Heart left ventricle (tissue), 16 donors: ENCODE measurements at regions not wholly inside any gene's neighbourhood (a gene's known extent, or its start where the extent isn't known, plus 50 kb on each side); places are given as distances from the start of the nearest gene placed in this dataset.

Experiments
- ATAC-seq, 4 donors: fragments of 200-7000 bp; cut with Tn5 transposase; one replicate each; pipeline ENCODE4 v1.9.1; 2020 to 2022; ENCODE audit warnings: moderate library complexity in 4 of 4, mild to moderate bottlenecking in 3 of 4, moderate number of reproducible peaks in 1 of 4
- DNase-seq, 5 donors: peaks; one replicate each; pipeline ENCODE4 v3.0.0-alpha.2; 2020
- H3K27ac ChIP-seq, 12 donors: fragments of 200-600 bp; sonication (generic) in 4 of 12; one replicate each; pipeline versions ENCODE4 v1.5.0 to v1.8.0; 2016 to 2022; ENCODE audit warnings: mild to moderate bottlenecking in 2 of 12
- H3K27me3 ChIP-seq, 9 donors: fragments of 200-600 bp; sonication (generic) in 2 of 9; one replicate each; pipeline versions ENCODE4 v1.5.1 to v1.8.0; 2016 to 2022; ENCODE audit warnings: mild to moderate bottlenecking in 3 of 9
- H3K36me3 ChIP-seq, 9 donors: fragments of 200-600 bp; sonication (generic) in 2 of 9; one replicate each; pipeline versions ENCODE4 v1.5.0 to v1.8.0; 2018 to 2022; ENCODE audit warnings: mild to moderate bottlenecking in 2 of 9
- H3K4me1 ChIP-seq, 12 donors: fragments of 200-600 bp; sonication (generic) in 4 of 12; one replicate each; pipeline versions ENCODE4 v1.5.0 to v1.8.0; 2016 to 2022; ENCODE audit warnings: mild to moderate bottlenecking in 3 of 12
- H3K4me3 ChIP-seq, 12 donors: fragments of 200-600 bp; sonication (generic) in 4 of 12; one replicate each; pipeline versions ENCODE4 v1.5.0 to v1.8.0; 2017 to 2022; ENCODE audit warnings: mild to moderate bottlenecking in 9 of 12, moderate library complexity in 4 of 12
- H3K9me3 ChIP-seq, 12 donors: fragments of 200-600 bp; sonication (generic) in 4 of 12; one replicate each; pipeline versions ENCODE4 v1.5.0 to v1.8.0; 2016 to 2022; ENCODE audit warnings: mild to moderate bottlenecking in 1 of 12
- CTCF ChIP-seq, 12 donors: fragments of 200-600 bp; sonication (generic) in 4 of 12; IDR thresholded peaks; one replicate each; pipeline versions ENCODE4 v1.5.0 to v1.8.0; 2018 to 2022; ENCODE audit warnings: antibody characterized with exemption in 12 of 12, mild to moderate bottlenecking in 5 of 12
- POLR2A ChIP-seq, 2 donors: fragments of 450-650 bp; IDR thresholded peaks; one replicate each; pipeline ENCODE4 v1.6.1; 2017; ENCODE audit warnings: antibody characterized with exemption in 2 of 2, mild to moderate bottlenecking in 2 of 2, moderate library complexity in 2 of 2
- WGBS, 4 donors: extraction: QIAGEN DNeasy Blood & Tissue Kit in 2 of 4; methylation state at CpG; one replicate each; pipeline versions ENCODE4 v1.1.5 to v1.1.7; 2013 to 2018; 5-methylcytosine and 5-hydroxymethylcytosine counted together
- intact Hi-C, 10 donors: fragments of 100-400 bp; cut with DNase I; formaldehyde crosslinking; loops; one replicate each; pipeline versions ENCODE4 v1.11.1 to v1.14.2; 2022
- donor health status: ischemic (EF 13 %, LVEDD 7.1; RV severe dilation, severe dysfunction).
- donor health status: healthy with polysubstance abuse.
- donor health status: DM: no; HTN: yes; CAD: no.
- donor health status: DM: no; HTN: no; CAD: no.
- donor health status: ischemic (EF 25% LVEDD 6.9; RV normal size, moderate dysfunction).
- donor health status: ischemic (EF 25% LVEDD 5.7; RV mildly dilated, moderate dysfunction).
- donor health status: healthy.
- donor health status: DM: yes; HTN: yes; CAD: no.
- donor health status: ischemic (EF 35%, LVEDD 5.7; RV mildly dilated, moderate dysfunction).
- donor health status: nonischemic (EF 11% LVEDD 7.7; RV severe dilation, severe dysfunction).
- donor health status: DM: yes; HTN: yes; CAD: no.
- donor health status: PGD.
- donor health status: ischemic (EF 29% LVEDD 5.4; RV normal size, mild dysfunction).
- donor health status: nonischemic (EF 23%, LVEDD 6.1; RV moderate dilation, normal function).

GRCh38 chr22:25389541-25389919 is 170.1 kb downstream of the CRYBB2 start:
- DNase-seq: no peak
- no peak overlapping the region for H3K27ac ChIP-seq
- H3K9me3 ChIP-seq: no peaks in the 10 kb centered on the region
- no peaks in the 10 kb centered on the region for H3K36me3 ChIP-seq
- TF ChIP-seq CTCF (IDR thresholded peaks at IDR 0.05) (no peak), POLR2A (IDR thresholded peaks at IDR 0.05) (no peak)
- peaks cover 0 to 58% (median 45%) of the 10 kb centered on the region in 12 donors for H3K4me1 ChIP-seq
- no peak for ATAC-seq
- no peak overlapping the region for H3K4me3 ChIP-seq
- 91 to 96% (median 92%) methylated on average over 11 of the region's 11 CpGs for WGBS, 4 donors
- intact Hi-C loops: no loop called here
- H3K27me3 ChIP-seq: no peaks in the 10 kb centered on the region

GRCh38 chr22:25390297-25391240 is 171.1 kb downstream of the CRYBB2 start:
- ATAC-seq: peak; percentile 52 to 69 (median 61)
- H3K9me3 ChIP-seq: no peaks in the 10 kb centered on the region
- H3K4me1 ChIP-seq: peaks cover 0 to 65% (median 49%) of the 10 kb centered on the region in 12 donors

DNA sequence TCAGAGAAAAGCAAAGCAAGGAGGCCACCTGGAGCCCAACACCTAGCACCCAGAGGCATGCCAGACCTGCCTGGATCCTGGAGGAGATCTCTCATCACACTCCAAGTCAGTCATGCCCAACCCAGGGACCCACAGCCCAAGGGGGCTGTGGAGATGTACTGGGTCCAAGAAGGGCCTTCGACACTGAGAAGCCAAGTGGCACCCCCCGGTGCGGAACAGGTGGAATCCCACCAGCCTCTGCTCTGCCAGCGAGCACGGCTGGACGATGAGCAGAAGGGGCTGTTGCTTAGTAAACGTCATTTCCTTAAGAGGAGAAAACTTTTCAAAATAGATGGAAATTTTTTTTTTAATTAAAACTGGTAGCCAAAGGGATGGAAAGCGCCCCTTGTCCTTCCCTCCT is 171.9 kb upstream of the GRK3 start:
- ATAC-seq: no peak
- Histone ChIP-seq H3K27ac (no peak overlapping the region), H3K9me3 (no peaks in the 10 kb centered on the region), H3K4me1 (peaks cover 0 to 60% (median 40%) of the 10 kb centered on the region in 12 donors), H3K36me3 (no peaks in the 10 kb centered on the region), H3K4me3 (no peak overlapping the region), H3K27me3 (no peaks in the 10 kb centered on the region)
- intact Hi-C loops: no loop called here
- no peak for DNase-seq
- WGBS, 4 donors: 90 to 98% (median 96%) methylated on average over 8 of the region's 8 CpGs
- no peak for TF ChIP-seq CTCF (IDR thresholded peaks at IDR 0.05)
- TF ChIP-seq POLR2A (IDR thresholded peaks at IDR 0.05): no peak

More at GRCh38 chr22:25390297-25391240, 171.1 kb downstream of the CRYBB2 start:
- DNase-seq: peak in 3 of 5 donors; percentile 34 to 69 (median 34)
- Histone ChIP-seq H3K4me3 (no peak overlapping the region), H3K27me3 (no peaks in the 10 kb centered on the region), H3K27ac (no peak overlapping the region), H3K36me3 (no peaks in the 10 kb centered on the region)
- WGBS, 4 donors: 84 to 88% (median 85%) methylated on average over 6 to 20 of the region's 20 CpGs
- no peak for TF ChIP-seq CTCF (IDR thresholded peaks at IDR 0.05)
- TF ChIP-seq POLR2A (IDR thresholded peaks at IDR 0.05): no peak
- intact Hi-C loops: no loop called here

GRCh38 chr22:25393121-25393805 is 171.2 kb upstream of the GRK3 start:
- H3K27ac ChIP-seq: no peak overlapping the region
- no peak for TF ChIP-seq CTCF (IDR thresholded peaks at IDR 0.05)
- TF ChIP-seq POLR2A (IDR thresholded peaks at IDR 0.05): no peak
- DNase-seq (peak in 1 of 5 donors; percentile 13), ATAC-seq (no peak)
- H3K9me3 ChIP-seq: no peaks in the 10 kb centered on the region
- WGBS, 4 donors: 91 to 96% (median 93%) methylated on average over 11 to 15 of the region's 15 CpGs
- no peak overlapping the region for H3K4me3 ChIP-seq
- H3K36me3 ChIP-seq: no peaks in the 10 kb centered on the region
- intact Hi-C loops: no loop called here
- peaks cover 0 to 59% (median 42%) of the 10 kb centered on the region in 12 donors for H3K4me1 ChIP-seq
- no peaks in the 10 kb centered on the region for H3K27me3 ChIP-seq
